ENCODE measurements at regions not wholly inside any gene's neighbourhood (a gene's known extent, or its start where the extent isn't known, plus 50 kb on each side); places are given as distances from the start of the nearest gene placed in this dataset.

GRCh38 chr16:79697562-79698112, 97.1 kb upstream of the MAF start:
- no peaks in the 10 kb centered on the region for H3K36me3 ChIP-seq
- no peak overlapping the region for H3K4me3 ChIP-seq
- DNase-seq (ENCODE audit: low read depth in 1 of 2, low spot score in 1 of 2) = no peak
- no peak overlapping the region for H3K27ac ChIP-seq
- no peak for TF ChIP-seq CTCF (IDR thresholded peaks at IDR 0.05; ENCODE audit: low read depth, low read length)
- H3K27me3 ChIP-seq = no peaks in the 10 kb centered on the region
- peaks cover 2% of the 10 kb centered on the region for H3K4me1 ChIP-seq (ENCODE audit: low read depth)
- H3K9me3 ChIP-seq (ENCODE audit: low read depth) = no peaks in the 10 kb centered on the region

- no peak for DNase-seq (ENCODE audit: low read depth in 1 of 2, low spot score in 1 of 2)
- Histone ChIP-seq H3K27ac (no peak overlapping the region), H3K4me1 (ENCODE audit: low read depth) (no peaks in the 10 kb centered on the region), H3K36me3 (no peaks in the 10 kb centered on the region), H3K27me3 (no peaks in the 10 kb centered on the region), H3K4me3 (no peak overlapping the region), H3K9me3 (ENCODE audit: low read depth) (no peaks in the 10 kb centered on the region)
- no peak for TF ChIP-seq CTCF (IDR thresholded peaks at IDR 0.05; ENCODE audit: low read depth, low read length)
Measured at GRCh38 chr16:79691007-79691406, 90.5 kb upstream of the MAF start.

- Histone ChIP-seq H3K9me3 (ENCODE audit: low read depth) (no peaks in the 10 kb centered on the region), H3K27me3 (no peaks in the 10 kb centered on the region), H3K4me1 (ENCODE audit: low read depth) (no peaks in the 10 kb centered on the region), H3K27ac (no peak overlapping the region), H3K36me3 (no peaks in the 10 kb centered on the region), H3K4me3 (no peak overlapping the region)
- DNase-seq (ENCODE audit: low read depth in 1 of 2, low spot score in 1 of 2) = no peak
- no peak for TF ChIP-seq CTCF (IDR thresholded peaks at IDR 0.05; ENCODE audit: low read depth, low read length)
Measured at GRCh38 chr16:79690159-79690558, 89.6 kb upstream of the MAF start.

- Histone ChIP-seq H3K27me3 (no peaks in the 10 kb centered on the region), H3K27ac (no peak overlapping the region), H3K9me3 (ENCODE audit: low read depth) (no peaks in the 10 kb centered on the region), H3K4me1 (ENCODE audit: low read depth) (no peaks in the 10 kb centered on the region), H3K36me3 (no peaks in the 10 kb centered on the region), H3K4me3 (no peak overlapping the region)
- no peak for DNase-seq (ENCODE audit: low read depth in 1 of 2, low spot score in 1 of 2)
- TF ChIP-seq CTCF (IDR thresholded peaks at IDR 0.05; ENCODE audit: low read depth, low read length) = no peak
Measured at GRCh38 chr16:79687249-79688130, 87.0 kb upstream of the MAF start.

GRCh38 chr16:79685871-79686270, 85.3 kb upstream of the MAF start:
- Histone ChIP-seq H3K27me3 (no peaks in the 10 kb centered on the region), H3K9me3 (ENCODE audit: low read depth) (no peaks in the 10 kb centered on the region), H3K4me3 (no peak overlapping the region), H3K27ac (no peak overlapping the region), H3K36me3 (no peaks in the 10 kb centered on the region), H3K4me1 (ENCODE audit: low read depth) (no peaks in the 10 kb centered on the region)
- no peak for TF ChIP-seq CTCF (IDR thresholded peaks at IDR 0.05; ENCODE audit: low read depth, low read length)
- DNase-seq (ENCODE audit: low read depth in 1 of 2, low spot score in 1 of 2) = no peak
